NB4 (cell line): ENCODE measurements at regions not wholly inside any gene's neighbourhood (a gene's known extent, or its start where the extent isn't known, plus 50 kb on each side); places are given as distances from the start of the nearest gene placed in this dataset.
"Not testable (repeated sequence)": the region's sequence is repeated elsewhere in the genome, so short reads cannot be mapped to it uniquely, and the experiment has no call there.

ENCODE experiments used
- DNase-seq: peaks from one replicate; pipeline ENCODE4 v3.0.0; 2010; ENCODE audit warnings: low read depth
- H3K4me3 ChIP-seq: one replicate; pipeline ENCODE4 v1.5.1; 2011; ENCODE audit warnings: mild to moderate bottlenecking, low read depth, low read length, moderate library complexity
- MYC ChIP-seq: IDR thresholded peaks from 2 replicates; pipeline ENCODE4 v1.6.1; 2011; ENCODE audit warnings: low read depth, low read length
- POLR2A ChIP-seq: IDR thresholded peaks from 2 replicates; pipeline ENCODE4 v1.6.1; 2011; ENCODE audit warnings: mild to moderate bottlenecking; ENCODE audit not compliant: insufficient read length; ENCODE audit errors: extremely low read depth
- TF ChIP-seq, protein P1 (sequence below): IDR thresholded peaks from 2 replicates; pipeline ENCODE4 v1.6.1; 2011; ENCODE audit warnings: low read depth, low read length
- TF ChIP-seq, protein P2 (sequence below): IDR thresholded peaks from one replicate; pipeline ENCODE4 v1.5.1; 2012; ENCODE audit warnings: low read depth, low read length

DNA sequence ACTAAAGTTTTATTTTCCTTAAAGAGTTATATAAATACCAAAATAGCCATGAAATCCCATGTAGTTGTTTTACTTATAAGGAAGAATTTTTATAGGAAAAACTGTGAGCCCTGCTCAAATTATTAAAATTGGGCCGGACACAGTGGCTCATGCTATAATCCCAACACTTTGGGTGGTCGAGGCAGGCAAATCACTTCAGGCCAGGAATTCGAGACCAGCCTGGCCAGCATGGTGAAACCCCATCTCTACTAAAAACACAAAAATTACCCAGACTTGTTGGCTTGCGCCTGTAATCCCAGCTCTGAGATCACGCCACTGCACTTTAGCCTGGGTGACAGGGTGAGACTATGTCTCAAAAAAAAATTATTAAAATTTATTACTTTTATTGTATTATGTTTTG lies 149.3 kb downstream of the MRPL39 start:
- H3K4me3 ChIP-seq, result no peak overlapping the region
- TF ChIP-seq, protein P1, sequence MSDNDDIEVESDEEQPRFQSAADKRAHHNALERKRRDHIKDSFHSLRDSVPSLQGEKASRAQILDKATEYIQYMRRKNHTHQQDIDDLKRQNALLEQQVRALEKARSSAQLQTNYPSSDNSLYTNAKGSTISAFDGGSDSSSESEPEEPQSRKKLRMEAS, result no peak
- TF ChIP-seq MYC (no peak), POLR2A (no peak)
- TF ChIP-seq, protein P2, sequence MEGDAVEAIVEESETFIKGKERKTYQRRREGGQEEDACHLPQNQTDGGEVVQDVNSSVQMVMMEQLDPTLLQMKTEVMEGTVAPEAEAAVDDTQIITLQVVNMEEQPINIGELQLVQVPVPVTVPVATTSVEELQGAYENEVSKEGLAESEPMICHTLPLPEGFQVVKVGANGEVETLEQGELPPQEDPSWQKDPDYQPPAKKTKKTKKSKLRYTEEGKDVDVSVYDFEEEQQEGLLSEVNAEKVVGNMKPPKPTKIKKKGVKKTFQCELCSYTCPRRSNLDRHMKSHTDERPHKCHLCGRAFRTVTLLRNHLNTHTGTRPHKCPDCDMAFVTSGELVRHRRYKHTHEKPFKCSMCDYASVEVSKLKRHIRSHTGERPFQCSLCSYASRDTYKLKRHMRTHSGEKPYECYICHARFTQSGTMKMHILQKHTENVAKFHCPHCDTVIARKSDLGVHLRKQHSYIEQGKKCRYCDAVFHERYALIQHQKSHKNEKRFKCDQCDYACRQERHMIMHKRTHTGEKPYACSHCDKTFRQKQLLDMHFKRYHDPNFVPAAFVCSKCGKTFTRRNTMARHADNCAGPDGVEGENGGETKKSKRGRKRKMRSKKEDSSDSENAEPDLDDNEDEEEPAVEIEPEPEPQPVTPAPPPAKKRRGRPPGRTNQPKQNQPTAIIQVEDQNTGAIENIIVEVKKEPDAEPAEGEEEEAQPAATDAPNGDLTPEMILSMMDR, result no peak
- no peak for DNase-seq

DNA sequence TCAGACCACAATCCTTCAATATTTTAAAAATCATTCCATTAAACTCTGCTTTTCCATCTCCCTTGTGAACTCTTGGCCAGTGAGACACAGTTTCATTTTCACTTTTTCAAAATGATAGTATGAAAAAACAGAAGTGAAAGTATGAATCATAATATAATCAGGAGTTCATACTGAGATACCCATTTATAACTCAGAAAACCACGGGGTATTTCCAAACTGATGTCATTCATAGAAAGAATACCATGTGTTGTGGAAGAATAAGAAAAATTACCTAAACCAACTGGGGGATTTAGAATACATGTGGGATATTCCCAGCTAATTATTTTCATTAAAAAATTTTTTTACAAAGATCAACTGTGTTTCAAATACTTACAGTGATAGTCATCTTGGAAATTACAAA lies 149.9 kb downstream of the MRPL39 start:
- TF ChIP-seq, protein P2, result no peak
- no peak for TF ChIP-seq POLR2A
- TF ChIP-seq MYC, result peak; percentile 7; the same call in 1 of the 2 replicates
- TF ChIP-seq, protein P1, result peak; percentile 61; the same call in 1 of the 2 replicates
- DNase-seq, result peak; percentile 68
- H3K4me3 ChIP-seq, result peak overlapping the region; percentile 14

DNA sequence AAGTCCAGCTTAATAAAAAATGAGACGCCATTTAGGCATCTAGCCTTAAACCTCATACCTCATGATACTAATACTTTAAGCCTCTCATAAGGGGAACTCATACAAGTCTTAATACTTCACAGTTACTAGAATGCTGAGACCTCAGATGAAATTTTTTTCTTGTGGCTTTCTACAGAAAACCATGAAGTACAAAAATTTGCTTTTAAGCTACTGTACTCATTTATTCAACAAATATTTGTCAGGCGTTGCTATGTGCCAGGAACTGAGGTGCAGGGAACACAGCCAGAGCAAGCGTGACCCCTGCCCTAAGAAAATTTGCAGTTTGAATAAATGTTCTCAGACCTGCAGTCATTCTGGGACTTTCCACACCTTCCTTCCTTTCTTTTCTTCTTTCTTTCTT lies 150.6 kb downstream of the MRPL39 start:
- no peak for DNase-seq
- no peak overlapping the region for H3K4me3 ChIP-seq
- TF ChIP-seq, protein P1, result no peak
- TF ChIP-seq, protein P2, result no peak
- no peak for TF ChIP-seq POLR2A
- TF ChIP-seq MYC, result no peak

DNA sequence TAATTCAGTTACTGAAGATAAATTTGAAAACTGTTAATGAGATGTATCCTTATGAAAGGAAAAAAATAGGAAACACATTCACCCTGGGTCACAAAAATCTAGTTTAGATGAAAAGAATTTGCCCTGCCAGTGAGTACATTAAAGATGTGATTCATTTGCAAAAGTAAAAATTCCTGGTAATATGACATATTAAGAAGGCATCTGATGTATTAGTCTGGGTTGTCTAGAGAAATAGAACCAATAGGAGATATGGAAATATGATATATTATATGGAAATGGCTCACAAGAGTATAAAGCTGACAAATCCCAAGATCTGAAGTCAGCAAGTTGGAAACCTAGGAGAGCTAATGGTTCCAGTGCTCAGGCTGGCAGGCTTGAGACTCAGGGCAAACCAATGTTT lies 153.8 kb downstream of the MRPL39 start:
- TF ChIP-seq POLR2A (no peak), MYC (no peak)
- TF ChIP-seq, protein P2, result no peak
- TF ChIP-seq, protein P1, result no peak
- DNase-seq, result no peak
- no peak overlapping the region for H3K4me3 ChIP-seq

- TF ChIP-seq, protein P1, result no peak
- no peak for TF ChIP-seq MYC
- no peak for TF ChIP-seq POLR2A
- TF ChIP-seq, protein P2, result no peak
- no peak for DNase-seq
- H3K4me3 ChIP-seq, result no peak overlapping the region
Observed at GRCh38 chr21:25449950-25450349, 157.3 kb downstream of the MRPL39 start.

- TF ChIP-seq, protein P1, result no peak
- TF ChIP-seq MYC (no peak), POLR2A (no peak)
- TF ChIP-seq, protein P2, result no peak
- no peak for DNase-seq
- no peak overlapping the region for H3K4me3 ChIP-seq
Observed at GRCh38 chr21:25441835-25442234, 165.4 kb downstream of the MRPL39 start.

- not testable (repeated sequence) for H3K4me3 ChIP-seq, DNase-seq
Observed at GRCh38 chr21:25437465-25437864, 169.8 kb downstream of the MRPL39 start.
